Gastroesophageal sphincter (tissue), 3 donors: ENCODE measurements at regions not wholly inside any gene's neighbourhood (a gene's known extent, or its start where the extent isn't known, plus 50 kb on each side); places are given as distances from the start of the nearest gene placed in this dataset.

Experiments
- EP300 ChIP-seq: sonication (generic); formaldehyde crosslinking; IDR thresholded peaks from one replicate; pipeline ENCODE4 v1.6.1; 2017; ENCODE audit warnings: antibody characterized with exemption, mild to moderate bottlenecking
- POLR2A ChIP-seq, 2 donors: fragments of 450-650 bp; IDR thresholded peaks; one replicate each; pipeline ENCODE4 v1.6.1; 2017; ENCODE audit warnings: antibody characterized with exemption in 2 of 2, mild to moderate bottlenecking in 2 of 2, moderate library complexity in 1 of 2
- POLR2AphosphoS5 ChIP-seq: sonication (generic); formaldehyde crosslinking; IDR thresholded peaks from one replicate; pipeline ENCODE4 v1.6.1; 2017; ENCODE audit warnings: antibody characterized with exemption
- TF ChIP-seq, protein P1 (sequence below), 4 experiments: fragments of 200-600 bp in 2 of 4; fragments of 450-650 bp in 2 of 4; sonication (generic) in 1 of 4; IDR thresholded peaks; one replicate each; pipeline ENCODE4 v1.5.1; 2017 to 2019; ENCODE audit warnings: antibody characterized with exemption in 4 of 4, mild to moderate bottlenecking in 2 of 4, moderate library complexity in 2 of 4

DNA sequence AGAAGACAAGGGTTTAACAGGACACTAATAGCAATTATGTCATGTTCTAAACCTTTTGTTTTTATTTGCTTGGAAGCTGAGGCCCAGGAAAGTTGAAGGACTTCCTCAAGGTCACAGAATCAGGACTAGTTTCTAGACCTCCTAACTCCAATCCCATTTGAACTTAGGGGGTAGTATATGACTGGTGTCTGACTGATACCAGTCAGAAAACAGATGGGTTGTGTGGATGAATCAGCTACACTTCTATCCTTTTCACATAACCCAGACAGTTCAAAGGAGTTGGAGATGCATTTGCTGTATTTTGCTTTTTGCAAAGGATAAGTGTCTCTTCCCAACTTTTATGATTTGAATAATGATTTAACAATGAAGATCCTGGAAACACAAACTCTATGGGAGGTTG lies 322.5 kb downstream of the HLX start:
- TF ChIP-seq, protein P1, sequence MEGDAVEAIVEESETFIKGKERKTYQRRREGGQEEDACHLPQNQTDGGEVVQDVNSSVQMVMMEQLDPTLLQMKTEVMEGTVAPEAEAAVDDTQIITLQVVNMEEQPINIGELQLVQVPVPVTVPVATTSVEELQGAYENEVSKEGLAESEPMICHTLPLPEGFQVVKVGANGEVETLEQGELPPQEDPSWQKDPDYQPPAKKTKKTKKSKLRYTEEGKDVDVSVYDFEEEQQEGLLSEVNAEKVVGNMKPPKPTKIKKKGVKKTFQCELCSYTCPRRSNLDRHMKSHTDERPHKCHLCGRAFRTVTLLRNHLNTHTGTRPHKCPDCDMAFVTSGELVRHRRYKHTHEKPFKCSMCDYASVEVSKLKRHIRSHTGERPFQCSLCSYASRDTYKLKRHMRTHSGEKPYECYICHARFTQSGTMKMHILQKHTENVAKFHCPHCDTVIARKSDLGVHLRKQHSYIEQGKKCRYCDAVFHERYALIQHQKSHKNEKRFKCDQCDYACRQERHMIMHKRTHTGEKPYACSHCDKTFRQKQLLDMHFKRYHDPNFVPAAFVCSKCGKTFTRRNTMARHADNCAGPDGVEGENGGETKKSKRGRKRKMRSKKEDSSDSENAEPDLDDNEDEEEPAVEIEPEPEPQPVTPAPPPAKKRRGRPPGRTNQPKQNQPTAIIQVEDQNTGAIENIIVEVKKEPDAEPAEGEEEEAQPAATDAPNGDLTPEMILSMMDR (IDR thresholded peaks at IDR 0.05), result no peak
- TF ChIP-seq POLR2AphosphoS5, result no peak
- TF ChIP-seq POLR2A (IDR thresholded peaks at IDR 0.05), result no peak
- no peak for TF ChIP-seq EP300
